H1 (cell line): ENCODE measurements at regions not wholly inside any gene's neighbourhood (a gene's known extent, or its start where the extent isn't known, plus 50 kb on each side); places are given as distances from the start of the nearest gene placed in this dataset.

Source experiments
- CTCF ChIA-PET: fragments of 300-600 bp; sonication (Branson Sonifier 250); formaldehyde crosslinking; loops from one replicate; lab custom pipeline; 2021; ENCODE audit not compliant: partially characterized antibody; lab: Charles Lee
- POLR2A ChIA-PET: fragments of 300-600 bp; sonication (Branson Sonifier 250); formaldehyde crosslinking; loops from one replicate; lab custom pipeline; 2021; ENCODE audit warnings: inconsistent platforms; ENCODE audit not compliant: partially characterized antibody; lab: Charles Lee
- DNase-seq, 2 experiments: peaks; one replicate each; pipeline versions ENCODE4 v3.0.0 to v3.0.0-alpha.2; 2010 to 2022; ENCODE audit warnings: low spot score in 2 of 2, low read depth in 1 of 2, mixed read lengths in 1 of 2
- FAIRE-seq: peaks from 2 replicates; lab custom pipeline; 2011; peaks lifted over from hg19 to GRCh38; lab: Jason Lieb, UNC
- H2AFZ ChIP-seq: 2 replicates; pipeline ENCODE4 v1.8.1; 2012; ENCODE audit warnings: low read length, inconsistent platforms
- H2AK5ac ChIP-seq: 2 replicates; pipeline ENCODE4 v1.6.1; 2013; ENCODE audit warnings: low read depth, low read length
- H2BK120ac ChIP-seq: replicated peaks from 2 replicates; pipeline ENCODE3; 2013; ENCODE audit warnings: low read depth, low read length, inconsistent platforms
- H2BK12ac ChIP-seq: 2 replicates; pipeline ENCODE4 v1.6.1; 2013; ENCODE audit warnings: low read depth, low read length
- H2BK15ac ChIP-seq: 2 replicates; pipeline ENCODE4 v1.6.1; 2013; ENCODE audit warnings: low read length
- H2BK20ac ChIP-seq: 2 replicates; pipeline ENCODE4 v1.6.1; 2013; ENCODE audit warnings: low read length
- H2BK5ac ChIP-seq: 2 replicates; pipeline ENCODE4 v1.6.1; 2013; ENCODE audit warnings: low read depth, low read length
- H3K14ac ChIP-seq: 2 replicates; pipeline ENCODE4 v1.6.1; 2013; ENCODE audit warnings: inconsistent platforms; ENCODE audit not compliant: insufficient read length
- H3K18ac ChIP-seq: 2 replicates; pipeline ENCODE4 v1.6.1; 2013; ENCODE audit warnings: low read length; ENCODE audit errors: extremely low read depth
- H3K23ac ChIP-seq: 2 replicates; pipeline ENCODE4 v1.6.1; 2013; ENCODE audit warnings: inconsistent platforms; ENCODE audit not compliant: insufficient read length
- H3K23me2 ChIP-seq: 2 replicates; pipeline ENCODE4 v1.6.1; 2013; ENCODE audit warnings: low read depth, low read length
- H3K27ac ChIP-seq: 2 replicates; pipeline ENCODE4 v1.6.1; 2011; ENCODE audit warnings: low read depth, low read length, inconsistent platforms
- H3K27me3 ChIP-seq, 4 experiments: replicated peaks in 1 of 4; 1 replicate in 1 of 4; 2 replicates in 3 of 4; pipeline versions ENCODE4 v1.6.1 to v1.8.1; 2011 to 2013; ENCODE audit warnings: low read length in 3 of 4, mild to moderate bottlenecking in 3 of 4, inconsistent platforms in 2 of 4, mixed read lengths in 2 of 4, moderate library complexity in 1 of 4; ENCODE audit not compliant: control insufficient read depth in 3 of 4, insufficient read depth in 3 of 4; ENCODE audit errors: extremely low read depth in 1 of 4
- H3K36me3 ChIP-seq, 4 experiments: 2 replicates each; pipeline versions ENCODE4 v1.6.1 to v1.8.1; 2011 to 2013; ENCODE audit warnings: mild to moderate bottlenecking in 4 of 4, low read length in 3 of 4, moderate library complexity in 2 of 4, control low read depth in 1 of 4, inconsistent platforms in 1 of 4; ENCODE audit not compliant: insufficient read depth in 4 of 4, control insufficient read depth in 2 of 4
- H3K4ac ChIP-seq: replicated peaks from 2 replicates; pipeline ENCODE3; 2013; ENCODE audit warnings: low read length, low read depth, mixed read lengths, inconsistent platforms; ENCODE audit not compliant: insufficient read length
- H3K4me1 ChIP-seq, 4 experiments: replicated peaks in 1 of 4; 1 replicate in 1 of 4; 2 replicates in 3 of 4; pipeline versions ENCODE4 v1.6.1 to v1.8.1; 2011 to 2013; ENCODE audit warnings: low read length in 3 of 4, inconsistent platforms in 2 of 4, mixed read lengths in 1 of 4; ENCODE audit not compliant: insufficient read depth in 4 of 4, control insufficient read depth in 3 of 4
- H3K4me2 ChIP-seq, 2 experiments: 2 replicates each; pipeline versions ENCODE4 v1.6.1 to v1.8.1; 2011 to 2013; ENCODE audit warnings: low read depth in 2 of 2, low read length in 2 of 2, control low read depth in 1 of 2, inconsistent platforms in 1 of 2, mild to moderate bottlenecking in 1 of 2; ENCODE audit not compliant: insufficient read depth in 1 of 2
- H3K4me3 ChIP-seq, 4 experiments: fragments of 200-600, 300-600 bp in 1 of 4; sonication (generic), shearing (Covaris generic), sonication (Bioruptor Twin) in 1 of 4; 2 replicates each; pipeline versions ENCODE4 v1.5.1 to v1.8.1; 2011 to 2016; ENCODE audit warnings: low read length in 4 of 4, low read depth in 3 of 4, control low read depth in 2 of 4, inconsistent platforms in 2 of 4, mild to moderate bottlenecking in 2 of 4, mixed read lengths in 1 of 4, moderate library complexity in 1 of 4; ENCODE audit not compliant: insufficient read depth in 2 of 4; ENCODE audit errors: extremely low read depth in 1 of 4
- H3K56ac ChIP-seq: replicated peaks from 2 replicates; pipeline ENCODE3; 2013; ENCODE audit warnings: low read depth, mild to moderate bottlenecking, mixed read lengths, low read length, inconsistent platforms; ENCODE audit not compliant: insufficient read length
- H3K79me1 ChIP-seq: 2 replicates; pipeline ENCODE4 v1.6.1; 2013; ENCODE audit warnings: low read depth, low read length, control low read depth
- H3K79me2 ChIP-seq, 2 experiments: 2 replicates each; pipeline versions ENCODE4 v1.6.1 to v1.8.1; 2012 to 2013; ENCODE audit warnings: low read length in 2 of 2, mild to moderate bottlenecking in 2 of 2, inconsistent platforms in 1 of 2; ENCODE audit not compliant: insufficient read depth in 2 of 2, control insufficient read depth in 1 of 2
- H3K9ac ChIP-seq, 4 experiments: replicated peaks in 1 of 4; 1 replicate in 1 of 4; 2 replicates in 3 of 4; pipeline versions ENCODE4 v1.6.1 to v1.8.1; 2011 to 2013; ENCODE audit warnings: low read depth in 3 of 4, low read length in 3 of 4, control low read depth in 2 of 4, mild to moderate bottlenecking in 2 of 4, moderate library complexity in 2 of 4, inconsistent platforms in 1 of 4; ENCODE audit errors: extremely low read depth in 1 of 4
- H3K9me3 ChIP-seq, 2 experiments: 2 replicates each; pipeline versions ENCODE4 v1.6.1 to v1.8.1; 2012 to 2013; ENCODE audit warnings: mild to moderate bottlenecking in 2 of 2, moderate library complexity in 2 of 2, control low read depth in 1 of 2, inconsistent platforms in 1 of 2, low read depth in 1 of 2, low read length in 1 of 2, mixed read lengths in 1 of 2; ENCODE audit not compliant: insufficient read depth in 2 of 2
- H4K20me1 ChIP-seq, 2 experiments: replicated peaks in 1 of 2; 2 replicates each; pipeline versions ENCODE3 to v1.8.1; 2011 to 2013; ENCODE audit warnings: inconsistent platforms in 2 of 2, low read length in 2 of 2, mild to moderate bottlenecking in 1 of 2; ENCODE audit not compliant: insufficient read depth in 2 of 2, control insufficient read depth in 1 of 2
- H4K5ac ChIP-seq: 2 replicates; pipeline ENCODE4 v1.6.1; 2013; ENCODE audit warnings: low read length, low read depth, mixed read lengths, inconsistent platforms; ENCODE audit not compliant: insufficient read length
- H4K8ac ChIP-seq: 2 replicates; pipeline ENCODE4 v1.8.0; 2013; ENCODE audit warnings: mild to moderate bottlenecking, moderate library complexity, low read length, inconsistent platforms; ENCODE audit not compliant: insufficient read depth; ENCODE audit errors: extremely low read depth
- H4K91ac ChIP-seq: replicated peaks from 2 replicates; pipeline ENCODE3; 2013; ENCODE audit warnings: low read length, mixed read lengths, inconsistent platforms; ENCODE audit not compliant: insufficient read length
- ATF3 ChIP-seq: IDR thresholded peaks from 2 replicates; pipeline ENCODE4 v1.6.1; 2011; ENCODE audit warnings: low read depth, mild to moderate bottlenecking, low read length; ENCODE audit not compliant: insufficient read depth
- BRCA1 ChIP-seq: IDR thresholded peaks from 2 replicates; pipeline ENCODE4 v1.6.1; 2012; ENCODE audit warnings: low read depth, low read length, improper control_type of control experiment
- CTCF ChIP-seq, 3 experiments: IDR thresholded peaks; 1 replicate in 2 of 3; 2 replicates in 1 of 3; pipeline versions ENCODE4 v1.5.1 to v1.6.1; 2011; ENCODE audit warnings: low read length in 3 of 3, mild to moderate bottlenecking in 3 of 3, inconsistent platforms in 2 of 3, low read depth in 1 of 3, moderate library complexity in 1 of 3; ENCODE audit not compliant: insufficient read depth in 1 of 3; ENCODE audit errors: control extremely low read depth in 1 of 3
- E2F6 ChIP-seq: IDR thresholded peaks from 2 replicates; pipeline ENCODE4 v1.6.1; 2012; ENCODE audit warnings: inconsistent platforms
- FOSL1 ChIP-seq: IDR thresholded peaks from 2 replicates; pipeline ENCODE4 v1.6.1; 2011; ENCODE audit warnings: mild to moderate bottlenecking, low read depth, low read length, moderate library complexity; ENCODE audit not compliant: insufficient read depth
- GABPA ChIP-seq: IDR thresholded peaks from 2 replicates; pipeline ENCODE4 v1.6.1; 2011; ENCODE audit warnings: mild to moderate bottlenecking, low read length, moderate library complexity, borderline replicate concordance; ENCODE audit not compliant: insufficient read depth
- KDM4A ChIP-seq: IDR thresholded peaks from one replicate; pipeline ENCODE4 v1.7.1; 2012; ENCODE audit warnings: low read depth, mild to moderate bottlenecking, moderate library complexity, low read length, inconsistent platforms; ENCODE audit not compliant: severe bottlenecking
- KDM5A ChIP-seq: fragments of 200-600 bp; IDR thresholded peaks from 2 replicates; pipeline ENCODE4 v1.7.1; 2012; ENCODE audit warnings: mild to moderate bottlenecking, low read length, inconsistent platforms, mixed read lengths
- SIRT6 ChIP-seq: IDR thresholded peaks from one replicate; pipeline ENCODE4 v1.7.1; 2012; ENCODE audit warnings: low read length, inconsistent platforms
- SP4 ChIP-seq: IDR thresholded peaks from 2 replicates; pipeline ENCODE4 v1.6.1; 2012; ENCODE audit warnings: low read length, inconsistent platforms
- TEAD4 ChIP-seq: IDR thresholded peaks from 2 replicates; pipeline ENCODE4 v1.6.1; 2012; ENCODE audit warnings: low read depth, low read length, inconsistent platforms, mixed read lengths
- WGBS, 2 experiments: shearing (Covaris generic) in 1 of 2; methylation state at CpG; one replicate each; pipeline versions ENCODE4 v1.1.6 to v1.1.7; 2013 to 2015; ENCODE audit warnings: low lambda C conversion rate in 2 of 2, mixed read lengths in 2 of 2, inconsistent platforms in 1 of 2, low coverage in 1 of 2, missing lambda C conversion rate in 1 of 2; ENCODE audit not compliant: insufficient replicate concordance in 2 of 2, insufficient coverage in 1 of 2, insufficient read length in 1 of 2; ENCODE audit errors: extremely low coverage in 1 of 2, missing lambda C conversion rate in 1 of 2; 5-methylcytosine and 5-hydroxymethylcytosine counted together

GRCh38 chr1:34619256-34619655, 135.6 kb upstream of the GJB5 start:
- Histone ChIP-seq H4K20me1 (no peaks in the 10 kb centered on the region), H4K5ac (no peak overlapping the region), H3K9me3 (no peaks in the 10 kb centered on the region), H3K4ac (no peak overlapping the region), H3K56ac (no peak overlapping the region), H3K27ac (no peak overlapping the region), H4K8ac (no peak overlapping the region), H2AFZ (no peak overlapping the region), H3K23ac (no peak overlapping the region), H3K18ac (no peak overlapping the region), H3K4me3 (no peak overlapping the region), H2BK15ac (no peak overlapping the region), H3K27me3 (no peaks in the 10 kb centered on the region; a peak in 2 of 7 replicates), H3K23me2 (no peaks in the 10 kb centered on the region), H2BK120ac (no peak overlapping the region), H4K91ac (no peak overlapping the region), H2BK5ac (no peak overlapping the region), H2AK5ac (no peak overlapping the region), H3K4me1 (no peaks in the 10 kb centered on the region), H2BK12ac (no peak overlapping the region), H3K14ac (no peak overlapping the region), H3K36me3 (no peaks in the 10 kb centered on the region), H3K9ac (no peak overlapping the region), H3K79me2 (no peaks in the 10 kb centered on the region), H3K79me1 (no peaks in the 10 kb centered on the region)
- FAIRE-seq (no peak), DNase-seq (no peak)
- POLR2A ChIA-PET = no interaction called here
- CTCF ChIA-PET = interaction anchor here (0.6 to 5.2 kb wide), 8 partner anchors 12 to 1895 kb away, joined by 3 to 18 read pairs (median 4); no protein-coding TSS in a partner anchor
- WGBS, 2 experiments = 94% methylated on average over 4 of the region's 4 CpGs; no CpG with 5 or more reads in 1 of the 2 experiments
- TF ChIP-seq SIRT6 (no peak), BRCA1 (no peak), CTCF (IDR thresholded peaks at IDR 0.05; ENCODE audit: control extremely low read depth in 1 of 3, insufficient read depth in 1 of 3, low read depth in 1 of 3, low read length in 3 of 3) (no peak), SP4 (no peak), E2F6 (no peak), TEAD4 (no peak), KDM4A (no peak), FOSL1 (no peak), KDM5A (no peak), ATF3 (no peak), GABPA (no peak)
- TF ChIP-seq, all 59 proteins: peak for 0
- H2BK20ac ChIP-seq = no peak overlapping the region
- no peak overlapping the region for H3K4me2 ChIP-seq
